NCI-H82 treated with DMSO at 0.1 percent for 48 hours (cell line): ENCODE measurements at regions not wholly inside any gene's neighbourhood (a gene's known extent, or its start where the extent isn't known, plus 50 kb on each side); places are given as distances from the start of the nearest gene placed in this dataset.

Source experiments
- DNase-seq: peaks from one replicate; lab custom pipeline; 2025; ENCODE audit not compliant: unreplicated experiment; lab: John Stamatoyannopoulos, UW

GRCh38 chr2:187920511-187920910 lies 366.3 kb upstream of the TFPI start:
- no peak for DNase-seq

- DNase-seq: no peak
Observed at GRCh38 chr2:187922846-187923245, 368.6 kb upstream of the TFPI start.

- DNase-seq: no peak
Observed at GRCh38 chr2:187924293-187924692, 367.4 kb upstream of the GULP1 start.

DNA sequence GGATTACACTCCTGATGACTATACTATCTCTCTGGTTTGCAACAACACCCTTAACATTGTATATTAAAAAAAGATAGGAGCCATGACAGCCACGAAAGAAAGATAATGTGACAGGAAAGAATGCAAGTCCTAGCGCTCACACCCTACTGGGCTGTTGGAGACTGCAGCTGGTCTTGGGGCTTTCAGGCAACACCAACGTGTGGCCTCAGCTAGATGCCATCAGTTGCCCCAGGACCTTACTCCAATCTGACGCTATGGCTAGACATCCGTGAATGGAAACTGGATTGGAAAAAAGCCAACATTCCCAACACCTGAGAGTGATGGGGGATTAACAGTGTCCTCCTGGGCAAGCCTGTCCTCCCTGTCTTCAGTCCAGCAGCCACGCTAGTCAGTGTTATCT lies 357.4 kb upstream of the GULP1 start:
- no peak for DNase-seq

DNA sequence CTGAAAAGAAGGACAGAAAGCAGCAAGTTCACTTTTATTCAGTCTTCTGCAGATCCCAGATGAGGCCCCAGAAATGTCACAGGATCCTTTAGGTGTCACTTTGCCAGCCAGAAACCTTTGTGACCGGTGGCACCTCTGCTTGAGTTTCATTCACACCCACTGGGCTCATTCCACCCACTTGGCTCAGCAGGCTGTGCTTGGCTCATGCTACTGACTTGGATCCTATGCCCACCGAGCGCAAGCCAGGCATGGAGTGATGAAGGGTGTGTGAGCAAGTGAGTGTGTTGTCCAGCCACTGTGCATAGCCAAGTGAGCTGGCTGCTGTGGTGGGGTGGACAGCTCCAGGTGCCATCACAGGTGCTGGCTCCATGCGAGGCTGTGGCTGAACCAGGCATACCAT lies 357.0 kb upstream of the GULP1 start:
- no peak for DNase-seq

- DNase-seq: no peak
Observed at GRCh38 chr2:187935126-187935525, 356.5 kb upstream of the GULP1 start.

DNA sequence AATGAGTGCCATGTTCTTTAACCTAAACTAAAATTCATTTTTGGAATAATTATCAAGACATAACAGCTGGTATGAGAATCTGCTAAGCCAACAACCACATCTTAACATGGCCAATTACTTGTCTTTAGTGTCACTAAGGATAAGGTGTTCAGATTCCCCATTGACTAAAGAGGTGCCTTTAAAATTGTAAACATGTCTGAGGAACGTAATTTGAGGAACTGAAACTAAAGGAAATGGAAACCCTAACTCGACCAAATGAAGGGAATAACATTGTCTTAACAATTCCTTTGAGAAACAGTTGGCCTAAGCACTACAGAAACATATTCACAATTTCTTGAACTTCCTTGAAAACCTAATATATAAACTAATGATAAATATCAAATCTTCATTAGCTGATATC lies 355.4 kb upstream of the GULP1 start:
- no peak for DNase-seq

GRCh38 chr2:187939180-187939579 lies 352.5 kb upstream of the GULP1 start:
- no peak for DNase-seq

DNA sequence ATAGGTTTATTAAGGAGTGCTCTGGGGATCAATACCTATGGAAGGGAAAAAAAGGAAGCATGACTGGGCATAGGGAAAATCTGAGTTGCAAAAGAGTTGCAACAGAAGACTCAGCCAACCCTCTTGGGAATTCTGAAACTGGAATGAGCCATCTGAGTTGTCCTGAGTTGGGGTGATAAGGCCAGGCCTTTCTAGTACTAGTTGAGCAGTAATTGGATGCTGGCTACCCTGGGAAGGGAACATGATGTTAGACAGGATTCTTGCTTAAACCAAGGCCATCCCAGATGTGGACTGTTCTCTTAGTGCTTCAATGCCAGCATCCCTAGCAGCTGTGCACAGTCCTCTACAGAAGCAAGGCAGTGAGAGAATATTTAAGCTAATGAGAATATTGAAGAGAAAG lies 348.8 kb upstream of the GULP1 start:
- no peak for DNase-seq

DNA sequence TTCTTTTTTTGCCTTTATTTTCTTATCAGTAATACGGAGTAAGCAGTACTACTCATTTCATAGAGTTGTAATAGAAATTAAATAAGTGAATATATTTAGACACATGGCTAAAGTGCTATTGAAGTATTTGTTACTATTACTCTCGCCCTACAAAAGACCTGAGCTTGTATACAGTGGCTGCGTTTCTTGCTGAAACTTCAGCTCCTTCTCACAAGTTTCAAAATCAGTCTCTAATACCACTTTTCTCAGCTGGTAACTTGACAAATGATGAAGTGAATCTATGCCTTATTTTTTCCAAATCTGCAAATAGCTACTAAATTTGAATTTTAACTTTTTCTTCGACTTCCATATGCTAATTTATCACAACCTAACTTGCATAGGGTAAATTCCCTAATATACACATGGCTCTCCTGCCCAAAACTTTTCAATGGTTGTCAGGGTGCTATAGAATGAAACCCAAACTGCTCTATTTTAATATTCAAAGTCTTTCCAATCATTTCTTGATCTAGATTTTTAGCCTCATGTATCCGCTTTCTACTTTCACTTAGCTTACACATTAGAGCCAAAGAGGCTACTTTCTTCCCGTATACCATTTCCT lies 347.8 kb upstream of the GULP1 start:
- DNase-seq: no peak

GRCh38 chr2:187949859-187950258 lies 341.8 kb upstream of the GULP1 start:
- no peak for DNase-seq

GRCh38 chr2:187951470-187952218 lies 340.0 kb upstream of the GULP1 start:
- no peak for DNase-seq

GRCh38 chr2:187956906-187957534 lies 334.7 kb upstream of the GULP1 start:
- DNase-seq: no peak

DNA sequence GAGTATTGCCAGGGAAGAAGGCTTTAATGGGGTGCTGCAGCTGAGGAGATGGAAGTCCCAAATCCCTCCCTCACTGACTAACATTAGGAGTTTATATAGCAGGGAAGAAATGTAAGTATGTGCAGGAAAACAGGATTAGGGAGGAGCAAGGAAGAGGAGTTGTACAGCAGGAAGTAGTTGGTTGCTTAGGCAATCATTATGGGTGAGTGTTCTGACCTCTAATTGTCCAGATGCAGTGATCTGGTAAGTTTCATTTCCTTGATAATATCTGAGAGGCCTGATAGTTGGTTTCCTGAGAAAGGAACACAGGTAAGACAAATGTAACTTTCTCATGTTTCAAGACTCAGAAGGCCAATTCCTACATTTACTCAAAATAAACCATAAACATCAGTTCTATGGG lies 331.9 kb upstream of the GULP1 start:
- DNase-seq: no peak

DNA sequence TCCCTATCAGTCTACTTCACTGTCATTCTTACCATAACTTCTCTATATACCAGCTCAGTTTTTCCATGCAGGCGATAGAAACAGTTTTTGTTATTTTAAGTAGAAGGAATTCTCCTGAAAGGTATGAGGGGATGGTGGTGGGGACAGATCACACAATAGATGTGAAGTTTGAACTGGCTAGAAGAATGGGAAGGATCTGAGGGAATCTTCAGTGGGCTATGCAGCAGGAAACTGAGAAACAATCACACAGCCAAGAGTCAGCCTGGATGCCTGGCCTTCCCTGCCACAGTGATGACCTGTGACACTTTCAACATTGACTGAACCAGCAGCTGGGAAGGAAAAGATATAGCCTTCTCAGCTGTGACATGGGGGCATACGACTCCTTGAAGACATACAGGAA lies 329.1 kb upstream of the GULP1 start:
- no peak for DNase-seq

GRCh38 chr2:187964746-187965145 lies 326.9 kb upstream of the GULP1 start:
- no peak for DNase-seq

- no peak for DNase-seq
Observed at GRCh38 chr2:187966924-187967323, 324.8 kb upstream of the GULP1 start.

GRCh38 chr2:187971893-187972292 lies 319.8 kb upstream of the GULP1 start:
- no peak for DNase-seq

DNA sequence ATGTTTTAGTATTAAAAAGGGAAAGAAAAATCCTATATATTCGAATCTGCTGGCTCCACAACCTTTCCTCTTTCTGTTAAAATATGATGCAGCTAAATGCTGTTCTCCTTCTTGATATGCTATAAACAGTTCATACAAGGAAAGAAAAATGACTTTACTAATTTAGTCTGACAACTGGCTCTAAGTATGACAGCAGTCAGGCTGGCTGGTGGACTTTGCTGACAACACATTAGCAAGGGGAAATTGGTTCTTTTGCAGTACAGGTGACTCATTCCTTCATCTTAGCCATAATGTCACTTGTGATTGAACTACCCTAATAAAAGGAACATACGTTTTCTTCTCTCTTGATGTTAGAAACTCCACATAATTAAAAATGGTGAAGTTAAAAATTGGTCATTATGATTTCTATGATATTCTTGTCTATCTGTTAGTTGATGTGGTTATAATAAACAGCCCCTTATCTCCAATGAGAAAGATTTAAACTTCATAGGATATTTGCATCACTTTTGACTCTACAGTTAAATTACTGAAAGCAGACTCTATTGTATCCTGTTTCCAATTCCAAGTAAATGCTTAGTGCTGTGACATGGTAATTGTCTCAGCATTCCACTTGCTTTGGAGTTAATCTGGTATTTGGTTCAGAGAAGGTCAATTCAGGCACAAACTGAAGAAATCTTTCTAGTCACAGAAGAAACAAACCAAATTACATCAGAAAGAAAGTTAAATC lies 315.3 kb upstream of the GULP1 start:
- DNase-seq: no peak

GRCh38 chr2:187976986-187977333 lies 314.7 kb upstream of the GULP1 start:
- no peak for DNase-seq

GRCh38 chr2:187978356-187978755 lies 313.3 kb upstream of the GULP1 start:
- no peak for DNase-seq

DNA sequence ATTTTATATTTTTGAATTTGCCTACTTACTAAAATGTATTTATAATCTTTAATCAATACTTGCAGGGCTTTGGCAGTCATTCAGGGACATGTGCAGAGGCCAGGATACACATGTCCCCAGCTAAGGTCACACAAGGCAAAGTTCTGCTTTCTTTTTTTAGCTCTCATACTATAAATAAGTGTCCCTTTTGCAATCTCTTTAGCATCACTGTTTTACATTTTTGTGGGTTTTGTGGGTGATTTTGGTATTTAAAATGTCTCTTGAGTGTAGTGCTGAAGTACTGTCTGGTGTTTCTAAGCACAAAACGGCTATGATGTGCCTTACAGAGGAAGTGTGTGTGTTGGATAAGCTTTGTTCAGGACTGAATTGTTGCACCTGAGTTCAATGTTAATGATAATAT lies 309.0 kb upstream of the GULP1 start:
- peak; percentile 6 for DNase-seq
